NB4 (cell line): ENCODE measurements at regions not wholly inside any gene's neighbourhood (a gene's known extent, or its start where the extent isn't known, plus 50 kb on each side); places are given as distances from the start of the nearest gene placed in this dataset.

ENCODE experiments used
- MAX ChIP-seq: IDR thresholded peaks from 2 replicates; pipeline ENCODE4 v1.6.1; 2011; ENCODE audit warnings: low read depth, low read length
- POLR2A ChIP-seq: IDR thresholded peaks from 2 replicates; pipeline ENCODE4 v1.6.1; 2011; ENCODE audit warnings: mild to moderate bottlenecking; ENCODE audit not compliant: insufficient read length; ENCODE audit errors: extremely low read depth
- TF ChIP-seq, protein P1 (sequence below): IDR thresholded peaks from one replicate; pipeline ENCODE4 v1.5.1; 2012; ENCODE audit warnings: low read depth, low read length

GRCh38 chr4:167989815-167990214 is 102.5 kb upstream of the ANXA10 start:
- TF ChIP-seq, protein P1, sequence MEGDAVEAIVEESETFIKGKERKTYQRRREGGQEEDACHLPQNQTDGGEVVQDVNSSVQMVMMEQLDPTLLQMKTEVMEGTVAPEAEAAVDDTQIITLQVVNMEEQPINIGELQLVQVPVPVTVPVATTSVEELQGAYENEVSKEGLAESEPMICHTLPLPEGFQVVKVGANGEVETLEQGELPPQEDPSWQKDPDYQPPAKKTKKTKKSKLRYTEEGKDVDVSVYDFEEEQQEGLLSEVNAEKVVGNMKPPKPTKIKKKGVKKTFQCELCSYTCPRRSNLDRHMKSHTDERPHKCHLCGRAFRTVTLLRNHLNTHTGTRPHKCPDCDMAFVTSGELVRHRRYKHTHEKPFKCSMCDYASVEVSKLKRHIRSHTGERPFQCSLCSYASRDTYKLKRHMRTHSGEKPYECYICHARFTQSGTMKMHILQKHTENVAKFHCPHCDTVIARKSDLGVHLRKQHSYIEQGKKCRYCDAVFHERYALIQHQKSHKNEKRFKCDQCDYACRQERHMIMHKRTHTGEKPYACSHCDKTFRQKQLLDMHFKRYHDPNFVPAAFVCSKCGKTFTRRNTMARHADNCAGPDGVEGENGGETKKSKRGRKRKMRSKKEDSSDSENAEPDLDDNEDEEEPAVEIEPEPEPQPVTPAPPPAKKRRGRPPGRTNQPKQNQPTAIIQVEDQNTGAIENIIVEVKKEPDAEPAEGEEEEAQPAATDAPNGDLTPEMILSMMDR: no peak
- TF ChIP-seq POLR2A (no peak), MAX (no peak)
